ENCODE measurements at regions not wholly inside any gene's neighbourhood (a gene's known extent, or its start where the extent isn't known, plus 50 kb on each side); places are given as distances from the start of the nearest gene placed in this dataset.

GRCh38 chr2:76569819-76570218, 859.1 kb upstream of the GCFC2 start:
- no peak for TF ChIP-seq CTCF (IDR thresholded peaks at IDR 0.05)
- TF ChIP-seq POLR2A (IDR thresholded peaks at IDR 0.05) = no peak
